CD14-positive monocyte (primary cell): ENCODE measurements at regions not wholly inside any gene's neighbourhood (a gene's known extent, or its start where the extent isn't known, plus 50 kb on each side); places are given as distances from the start of the nearest gene placed in this dataset.

ENCODE experiments used
- DNase-seq, 3 donors: peaks; one replicate each; pipeline ENCODE4 v3.0.0-alpha.2; 2011 to 2022
- H2AFZ ChIP-seq: 2 replicates; pipeline ENCODE4 v1.6.0; 2012; ENCODE audit warnings: mild to moderate bottlenecking, low read depth, low read length, inconsistent platforms; ENCODE audit not compliant: insufficient read depth, poor library complexity, severe bottlenecking
- H3K27ac ChIP-seq, 2 donors: 1 replicate in 1 of 2; 2 replicates in 1 of 2; pipeline ENCODE4 v1.5.1; 2012 to 2013; ENCODE audit warnings: low read length in 2 of 2, control low read depth in 1 of 2, inconsistent platforms in 1 of 2, low read depth in 1 of 2, mild to moderate bottlenecking in 1 of 2
- H3K27me3 ChIP-seq, 2 donors: one replicate each; pipeline versions ENCODE4 v1.6.0 to v1.6.1; 2011 to 2013; ENCODE audit warnings: low read length in 2 of 2; ENCODE audit not compliant: control insufficient read depth in 2 of 2, insufficient read depth in 2 of 2
- H3K36me3 ChIP-seq, 2 donors: replicated peaks in 1 of 2; 1 replicate in 1 of 2; 2 replicates in 1 of 2; pipeline versions ENCODE4 v1.5.1 to v1.6.1; 2012 to 2013; ENCODE audit warnings: low read length in 2 of 2, control low read depth in 1 of 2, inconsistent platforms in 1 of 2, mild to moderate bottlenecking in 1 of 2; ENCODE audit not compliant: insufficient read depth in 2 of 2, control insufficient read depth in 1 of 2
- H3K4me1 ChIP-seq, 2 donors: 1 replicate in 1 of 2; 2 replicates in 1 of 2; pipeline versions ENCODE4 v1.5.1 to v1.6.1; 2012 to 2013; ENCODE audit warnings: low read length in 2 of 2, control low read depth in 1 of 2, inconsistent platforms in 1 of 2, mild to moderate bottlenecking in 1 of 2, moderate library complexity in 1 of 2; ENCODE audit not compliant: insufficient read depth in 2 of 2, control insufficient read depth in 1 of 2
- H3K4me2 ChIP-seq: replicated peaks from 2 replicates; pipeline ENCODE3; 2012; ENCODE audit warnings: low read length, moderate library complexity, mild to moderate bottlenecking; ENCODE audit not compliant: poor library complexity, severe bottlenecking; ENCODE audit errors: extremely low read depth
- H3K4me3 ChIP-seq, 3 experiments: fragments of 200-600 bp in 1 of 3; sonication (generic) in 1 of 3; replicated peaks in 1 of 3; 1 replicate in 2 of 3; 2 replicates in 1 of 3; pipeline ENCODE4 v1.5.1; 2011 to 2013; ENCODE audit warnings: low read length in 3 of 3, mild to moderate bottlenecking in 3 of 3, control low read depth in 2 of 3, low read depth in 2 of 3, inconsistent platforms in 1 of 3, moderate library complexity in 1 of 3
- H3K79me2 ChIP-seq: 2 replicates; pipeline ENCODE4 v1.6.0; 2012; ENCODE audit warnings: mild to moderate bottlenecking, control low read depth, inconsistent platforms, low read length, moderate library complexity; ENCODE audit not compliant: insufficient read depth
- H3K9ac ChIP-seq: 2 replicates; pipeline ENCODE4 v1.6.0; 2017; ENCODE audit warnings: low read length, mild to moderate bottlenecking; ENCODE audit not compliant: insufficient read depth, poor library complexity, severe bottlenecking
- H3K9me3 ChIP-seq, 2 donors: replicated peaks in 1 of 2; 1 replicate in 1 of 2; 2 replicates in 1 of 2; pipeline versions ENCODE4 v1.5.1 to v1.6.1; 2012 to 2013; ENCODE audit warnings: low read length in 2 of 2, control low read depth in 1 of 2; ENCODE audit not compliant: control insufficient read depth in 1 of 2, insufficient read depth in 1 of 2
- H4K20me1 ChIP-seq: 2 replicates; pipeline ENCODE4 v1.6.0; 2012; ENCODE audit warnings: mild to moderate bottlenecking, low read length, control low read depth, moderate library complexity; ENCODE audit not compliant: insufficient read depth
- H3K27ac Mint-ChIP-seq, 7 donors: one replicate each; pipeline ENCODE4 v1.8.0; 2020; ENCODE audit warnings: mild to moderate bottlenecking in 7 of 7, mixed read lengths in 7 of 7, moderate library complexity in 6 of 7, inconsistent platforms in 2 of 7
- H3K27me3 Mint-ChIP-seq, 3 donors: one replicate each; pipeline ENCODE4 v1.8.0; 2021 to 2022; ENCODE audit warnings: low read depth in 3 of 3, mild to moderate bottlenecking in 3 of 3, mixed read lengths in 3 of 3, moderate library complexity in 3 of 3, inconsistent platforms in 1 of 3
- H3K36me3 Mint-ChIP-seq, 2 donors: one replicate each; pipeline ENCODE4 v1.8.0; 2020; ENCODE audit warnings: mixed read lengths in 2 of 2, inconsistent platforms in 1 of 2, mild to moderate bottlenecking in 1 of 2
- H3K4me1 Mint-ChIP-seq: one replicate; pipeline ENCODE4 v1.8.0; 2020; ENCODE audit warnings: mild to moderate bottlenecking, mixed read lengths
- H3K4me3 Mint-ChIP-seq, 2 donors: one replicate each; pipeline ENCODE4 v1.8.0; 2020; ENCODE audit warnings: mild to moderate bottlenecking in 2 of 2, mixed read lengths in 2 of 2, moderate library complexity in 1 of 2
- H3K9me3 Mint-ChIP-seq, 7 donors: one replicate each; pipeline ENCODE4 v1.8.0; 2020 to 2022; ENCODE audit warnings: mixed read lengths in 7 of 7, mild to moderate bottlenecking in 6 of 7, moderate library complexity in 6 of 7, inconsistent platforms in 2 of 7
- CTCF ChIP-seq: fragments of 200-600 bp; IDR thresholded peaks from one replicate; pipeline ENCODE4 v1.8.0; 2022; ENCODE audit warnings: antibody characterized with exemption, mild to moderate bottlenecking
- WGBS: methylation state at CpG from one replicate; pipeline ENCODE4 v1.1.5; 2013; ENCODE audit warnings: missing lambda C conversion rate; ENCODE audit not compliant: insufficient coverage; 5-methylcytosine and 5-hydroxymethylcytosine counted together
- intact Hi-C, 2 donors: fragments of 100-400 bp; cut with micrococcal nuclease; formaldehyde crosslinking; loops; one replicate each; pipeline versions ENCODE4 v1.15.0 to v1.15.1; 2023

GRCh38 chr2:5975401-5975800 is 283.2 kb downstream of the SOX11 start:
- Mint-ChIP-seq H3K4me3 (no peak overlapping the region), H3K27me3 (peaks cover 0 to 1% (median 0%) of the 10 kb centered on the region in 3 donors), H3K4me1 (no peaks in the 10 kb centered on the region), H3K36me3 (no peaks in the 10 kb centered on the region), H3K9me3 (peaks cover 0 to 13% (median 6%) of the 10 kb centered on the region in 7 donors), H3K27ac (no peak overlapping the region)
- intact Hi-C loops, result no loop called here
- H4K20me1 ChIP-seq, result no peaks in the 10 kb centered on the region
- TF ChIP-seq CTCF, result no peak
- no peak overlapping the region for H3K4me3 ChIP-seq
- no peaks in the 10 kb centered on the region for H3K27me3 ChIP-seq
- no peak for DNase-seq
- WGBS, result 82% methylated on average over 3 of the region's 3 CpGs
- no peak overlapping the region for H3K9ac ChIP-seq
- no peak overlapping the region for H3K4me2 ChIP-seq
- H3K9me3 ChIP-seq, result peaks cover 0 to 8% of the 10 kb centered on the region in 2 donors
- no peaks in the 10 kb centered on the region for H3K4me1 ChIP-seq
- H3K27ac ChIP-seq, result no peak overlapping the region
- no peaks in the 10 kb centered on the region for H3K79me2 ChIP-seq
- no peak overlapping the region for H2AFZ ChIP-seq
- H3K36me3 ChIP-seq, result no peaks in the 10 kb centered on the region

DNA sequence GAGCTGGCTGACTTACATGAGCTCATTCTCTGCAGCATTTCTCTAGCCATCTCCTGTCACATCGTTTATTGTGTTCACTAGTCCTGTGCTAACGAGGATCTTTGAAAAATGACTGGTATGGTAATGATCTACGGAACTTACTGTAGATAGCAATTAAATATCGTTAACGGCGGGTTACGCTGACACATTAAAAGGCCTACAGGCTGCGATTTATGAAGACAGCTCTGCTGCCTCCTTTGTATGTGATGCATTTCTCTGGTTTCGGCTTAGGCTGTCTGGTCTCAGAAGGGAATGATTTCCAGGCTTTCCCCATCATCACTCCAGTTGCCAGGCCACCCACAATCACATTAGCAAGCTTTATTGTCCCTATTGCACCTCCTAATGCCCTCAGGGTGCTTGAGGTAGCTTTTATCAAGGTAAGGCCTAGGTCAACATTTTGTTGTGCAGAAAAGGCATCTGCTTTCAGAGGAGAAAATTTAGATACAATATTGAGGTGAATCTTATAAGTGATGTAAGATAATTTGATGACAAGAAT is 284.4 kb downstream of the SOX11 start:
- Histone ChIP-seq H3K4me1 (no peaks in the 10 kb centered on the region), H4K20me1 (no peaks in the 10 kb centered on the region), H3K4me2 (no peak overlapping the region), H2AFZ (no peak overlapping the region), H3K9ac (no peak overlapping the region), H3K27ac (no peak overlapping the region), H3K9me3 (no peaks in the 10 kb centered on the region), H3K27me3 (no peaks in the 10 kb centered on the region), H3K79me2 (no peaks in the 10 kb centered on the region), H3K4me3 (no peak overlapping the region), H3K36me3 (no peaks in the 10 kb centered on the region)
- H3K27me3 Mint-ChIP-seq, result peaks cover 3 to 6% (median 4%) of the 10 kb centered on the region in 3 donors
- no peaks in the 10 kb centered on the region for H3K36me3 Mint-ChIP-seq
- no peaks in the 10 kb centered on the region for H3K4me1 Mint-ChIP-seq
- 89% methylated on average over 5 of the region's 9 CpGs for WGBS
- H3K9me3 Mint-ChIP-seq, result peaks cover 0 to 9% (median 6%) of the 10 kb centered on the region in 7 donors
- no peak for DNase-seq
- H3K4me3 Mint-ChIP-seq, result no peak overlapping the region
- intact Hi-C loops, result no loop called here
- TF ChIP-seq CTCF, result no peak
- no peak overlapping the region for H3K27ac Mint-ChIP-seq
